ENCODE measurements at regions not wholly inside any gene's neighbourhood (a gene's known extent, or its start where the extent isn't known, plus 50 kb on each side); places are given as distances from the start of the nearest gene placed in this dataset.
A peak's percentile ranks its signal among the peaks of the same experiment; 100 is the strongest.
"Not testable (repeated sequence)": the region's sequence is repeated elsewhere in the genome, so short reads cannot be mapped to it uniquely, and the experiment has no call there.

GRCh38 chr6:27174958-27175357 lies 72.5 kb upstream of the PRSS16 start:
- Mint-ChIP-seq H3K27me3 (peaks cover 17% of the 10 kb centered on the region), H3K36me3 (peaks cover 3% of the 10 kb centered on the region), H3K4me3 (no peak overlapping the region), H3K27ac (no peak overlapping the region), H3K4me1 (peaks cover 10% of the 10 kb centered on the region), H3K9me3 (no peaks in the 10 kb centered on the region)
- no peak for DNase-seq

DNA sequence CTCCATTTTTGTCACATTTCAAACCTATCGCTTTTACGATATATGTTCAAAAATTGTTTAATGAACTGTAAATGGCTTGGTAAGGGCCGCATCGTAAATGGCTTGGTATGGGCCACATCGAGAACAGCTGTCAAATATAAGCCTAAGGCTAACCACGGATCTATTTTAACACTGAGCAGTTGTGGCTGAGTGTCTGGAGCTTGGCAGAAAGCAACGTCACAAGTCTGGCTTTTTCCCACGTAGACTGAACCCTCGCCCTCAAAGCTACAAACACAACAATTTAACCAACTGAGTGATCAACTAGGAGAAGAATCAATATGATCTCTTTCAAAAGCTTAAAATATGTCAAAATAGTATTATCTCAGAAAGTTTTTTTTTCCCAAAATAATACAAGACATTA lies 71.4 kb upstream of the PRSS16 start:
- H3K9me3 Mint-ChIP-seq, result no peaks in the 10 kb centered on the region
- DNase-seq, result no peak
- peaks cover 22% of the 10 kb centered on the region for H3K27me3 Mint-ChIP-seq
- no peak overlapping the region for H3K27ac Mint-ChIP-seq
- peak overlapping the region; percentile 93 for H3K4me3 Mint-ChIP-seq
- peaks cover 10% of the 10 kb centered on the region for H3K4me1 Mint-ChIP-seq
- peaks cover 3% of the 10 kb centered on the region for H3K36me3 Mint-ChIP-seq

- peaks cover 10% of the 10 kb centered on the region for H3K4me1 Mint-ChIP-seq
- peaks cover 23% of the 10 kb centered on the region for H3K27me3 Mint-ChIP-seq
Observed at GRCh38 chr6:27176523-27177484, 70.7 kb upstream of the PRSS16 start.

GRCh38 chr6:27177485-27178406 lies 69.8 kb upstream of the PRSS16 start:
- Mint-ChIP-seq H3K36me3 (peaks cover 3% of the 10 kb centered on the region), H3K9me3 (no peaks in the 10 kb centered on the region), H3K27me3 (peaks cover 23% of the 10 kb centered on the region), H3K4me1 (peaks cover 10% of the 10 kb centered on the region), H3K27ac (peak overlapping the region; percentile 88), H3K4me3 (peak overlapping the region; percentile 93)
- DNase-seq, result peak; percentile 80

More at GRCh38 chr6:27176523-27177484, 70.7 kb upstream of the PRSS16 start:
- peak overlapping the region; percentile 93 for H3K4me3 Mint-ChIP-seq
- peak; percentile 56 for DNase-seq
- H3K9me3 Mint-ChIP-seq, result no peaks in the 10 kb centered on the region
- H3K27ac Mint-ChIP-seq, result peak overlapping the region; percentile 88
- peaks cover 3% of the 10 kb centered on the region for H3K36me3 Mint-ChIP-seq

DNA sequence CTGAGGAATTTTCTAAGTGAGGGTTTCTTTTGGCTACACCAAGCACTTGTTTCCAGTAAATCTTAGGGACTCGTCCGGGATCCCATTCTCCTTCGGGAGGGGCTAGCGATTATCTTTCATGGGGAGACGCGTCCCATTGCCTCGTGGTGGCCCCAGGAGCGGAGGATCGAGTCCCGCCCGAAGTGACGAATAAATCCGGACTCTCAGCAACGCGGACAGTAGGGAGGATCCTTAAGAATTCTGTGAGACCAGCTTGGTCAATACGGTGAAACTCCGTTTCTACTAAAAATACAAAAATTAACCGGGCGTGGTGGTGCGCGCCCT lies 69.1 kb upstream of the PRSS16 start:
- Mint-ChIP-seq H3K4me1 (peaks cover 10% of the 10 kb centered on the region), H3K9me3 (no peaks in the 10 kb centered on the region), H3K27me3 (peaks cover 23% of the 10 kb centered on the region), H3K36me3 (peaks cover 3% of the 10 kb centered on the region), H3K27ac (peak overlapping the region; percentile 88), H3K4me3 (peak overlapping the region; percentile 93)
- DNase-seq, result no peak

- peaks cover 23% of the 10 kb centered on the region for H3K27me3 Mint-ChIP-seq
- H3K27ac Mint-ChIP-seq, result no peak overlapping the region
- DNase-seq, result no peak
- no peaks in the 10 kb centered on the region for H3K9me3 Mint-ChIP-seq
- H3K4me3 Mint-ChIP-seq, result peak overlapping the region; percentile 93
- peaks cover 10% of the 10 kb centered on the region for H3K4me1 Mint-ChIP-seq
- H3K36me3 Mint-ChIP-seq, result peaks cover 3% of the 10 kb centered on the region
Observed at GRCh38 chr6:27178860-27179259, 68.6 kb upstream of the PRSS16 start.

- Mint-ChIP-seq H3K4me1 (peaks cover 4% of the 10 kb centered on the region), H3K36me3 (peaks cover 2% of the 10 kb centered on the region), H3K27ac (no peak overlapping the region), H3K27me3 (peaks cover 19% of the 10 kb centered on the region), H3K4me3 (no peak overlapping the region), H3K9me3 (no peaks in the 10 kb centered on the region)
- DNase-seq, result no peak
Observed at GRCh38 chr6:27183060-27183832, 64.3 kb upstream of the PRSS16 start.

- Mint-ChIP-seq H3K4me1 (peaks cover 7% of the 10 kb centered on the region), H3K27ac (no peak overlapping the region), H3K9me3 (no peaks in the 10 kb centered on the region), H3K36me3 (no peaks in the 10 kb centered on the region), H3K4me3 (peak overlapping the region; percentile 84), H3K27me3 (no peaks in the 10 kb centered on the region)
- no peak for DNase-seq
Observed at GRCh38 chr6:27187231-27188060, 60.1 kb upstream of the PRSS16 start.

GRCh38 chr6:27188061-27188884 lies 59.2 kb upstream of the PRSS16 start:
- no peaks in the 10 kb centered on the region for H3K9me3 Mint-ChIP-seq
- peaks cover 7% of the 10 kb centered on the region for H3K4me1 Mint-ChIP-seq
- no peaks in the 10 kb centered on the region for H3K27me3 Mint-ChIP-seq
- no peaks in the 10 kb centered on the region for H3K36me3 Mint-ChIP-seq
- peak overlapping the region; percentile 62 for H3K27ac Mint-ChIP-seq
- peak; percentile 38 for DNase-seq
- H3K4me3 Mint-ChIP-seq, result peak overlapping the region; percentile 84

DNA sequence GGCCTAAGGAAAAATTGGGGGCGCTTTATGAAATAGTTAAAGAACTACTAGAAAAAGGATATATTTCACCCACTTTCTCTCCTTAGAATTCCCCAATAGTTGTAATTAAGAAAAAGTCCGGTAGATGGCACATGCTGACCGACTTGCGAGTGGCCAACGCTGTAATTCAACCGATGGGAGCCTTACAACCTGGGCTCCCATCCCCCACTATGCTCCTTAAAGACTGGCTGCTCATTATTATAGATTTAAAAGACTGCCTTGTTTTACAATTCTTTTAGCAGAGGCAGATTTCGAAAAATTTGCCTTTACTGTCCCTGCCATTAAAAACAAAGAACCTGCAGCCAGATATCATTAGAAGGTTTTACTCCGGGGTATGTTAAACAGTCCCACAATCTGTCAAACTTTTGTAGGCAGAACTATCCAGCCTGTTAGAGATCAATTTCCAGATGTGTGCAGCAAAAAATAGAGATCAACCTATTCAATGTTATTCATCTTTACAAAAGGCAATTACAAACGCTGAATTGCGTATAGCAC lies 58.5 kb upstream of the PRSS16 start:
- Mint-ChIP-seq H3K27me3 (no peaks in the 10 kb centered on the region), H3K4me3 (peak overlapping the region; percentile 84), H3K36me3 (no peaks in the 10 kb centered on the region), H3K9me3 (no peaks in the 10 kb centered on the region), H3K27ac (peak overlapping the region; percentile 62), H3K4me1 (peaks cover 7% of the 10 kb centered on the region)
- DNase-seq, result peak; percentile 53

GRCh38 chr6:27190126-27190525 lies 57.4 kb upstream of the PRSS16 start:
- H3K27ac Mint-ChIP-seq, result no peak overlapping the region
- H3K9me3 Mint-ChIP-seq, result no peaks in the 10 kb centered on the region

GRCh38 chr6:27194453-27194852 lies 53.0 kb upstream of the PRSS16 start:
- not testable (repeated sequence) for H3K4me1 Mint-ChIP-seq, H3K9me3 Mint-ChIP-seq, DNase-seq, H3K36me3 Mint-ChIP-seq, H3K4me3 Mint-ChIP-seq, H3K27ac Mint-ChIP-seq
- peaks cover 11% of the 10 kb centered on the region for H3K27me3 Mint-ChIP-seq

More at GRCh38 chr6:27190126-27190525, 57.4 kb upstream of the PRSS16 start:
- Mint-ChIP-seq H3K36me3 (no peaks in the 10 kb centered on the region), H3K27me3 (no peaks in the 10 kb centered on the region), H3K4me3 (no peak overlapping the region), H3K4me1 (peaks cover 7% of the 10 kb centered on the region)
- DNase-seq, result no peak

- not testable (repeated sequence) for H3K4me3 Mint-ChIP-seq, H3K27ac Mint-ChIP-seq, DNase-seq, H3K4me1 Mint-ChIP-seq, H3K36me3 Mint-ChIP-seq, H3K9me3 Mint-ChIP-seq
- peaks cover 12% of the 10 kb centered on the region for H3K27me3 Mint-ChIP-seq
Observed at GRCh38 chr6:27195547-27195946, 52.0 kb upstream of the PRSS16 start.

Measured in activated naive CD8-positive, alpha-beta T cell treated with anti-CD3 and anti-CD28 coated beads for 36 hours (primary cell).